Left renal pelvis (tissue), 4 donors: ENCODE measurements at regions not wholly inside any gene's neighbourhood (a gene's known extent, or its start where the extent isn't known, plus 50 kb on each side); places are given as distances from the start of the nearest gene placed in this dataset.
"Not testable (repeated sequence)": the region's sequence is repeated elsewhere in the genome, so short reads cannot be mapped to it uniquely, and the experiment has no call there.

Source experiments
- DNase-seq, 4 donors: peaks; one replicate each; pipeline ENCODE4 v3.0.0-alpha.2; 2013; ENCODE audit warnings: low read depth in 4 of 4, low spot score in 3 of 4

GRCh38 chr2:180614776-180615175 is 365.6 kb upstream of the UBE2E3 start:
- no peak for DNase-seq

GRCh38 chr2:180609626-180610340 is 370.6 kb upstream of the UBE2E3 start:
- DNase-seq = no peak

- no peak for DNase-seq
These were observed 372.8 kb upstream of the UBE2E3 start for GRCh38 chr2:180607514-180608049.

GRCh38 chr2:180604077-180604476 is 376.3 kb upstream of the UBE2E3 start:
- DNase-seq = no peak

GRCh38 chr2:180601016-180601415 is 379.4 kb upstream of the UBE2E3 start:
- DNase-seq = no peak

GRCh38 chr2:180599804-180600203 is 380.6 kb upstream of the UBE2E3 start:
- no peak for DNase-seq

GRCh38 chr2:180597179-180597578 is 383.2 kb upstream of the UBE2E3 start:
- no peak for DNase-seq

DNA sequence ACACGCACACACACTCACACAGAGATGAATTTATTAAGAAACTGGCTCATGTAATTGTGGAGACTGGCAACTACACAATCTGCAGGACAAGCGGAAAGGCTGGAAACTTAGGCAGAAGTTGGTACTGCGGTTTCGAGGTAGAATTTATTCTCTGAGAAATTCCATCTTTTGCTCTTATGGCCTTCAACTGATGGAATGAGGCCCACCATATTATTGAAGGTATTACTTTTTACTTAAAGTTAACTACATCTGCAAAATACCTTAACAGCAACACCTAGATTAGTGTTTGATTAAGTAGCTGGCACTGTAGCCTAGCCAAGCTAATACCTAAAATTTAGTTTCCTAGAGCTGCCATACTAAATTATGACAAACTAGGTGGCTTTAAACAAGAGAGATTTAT is 384.0 kb upstream of the UBE2E3 start:
- DNase-seq = no peak

- no peak for DNase-seq
These were observed 388.5 kb upstream of the UBE2E3 start for GRCh38 chr2:180591947-180592346.

- not testable (repeated sequence) for DNase-seq
These were observed 389.2 kb upstream of the UBE2E3 start for GRCh38 chr2:180591093-180591781.

DNA sequence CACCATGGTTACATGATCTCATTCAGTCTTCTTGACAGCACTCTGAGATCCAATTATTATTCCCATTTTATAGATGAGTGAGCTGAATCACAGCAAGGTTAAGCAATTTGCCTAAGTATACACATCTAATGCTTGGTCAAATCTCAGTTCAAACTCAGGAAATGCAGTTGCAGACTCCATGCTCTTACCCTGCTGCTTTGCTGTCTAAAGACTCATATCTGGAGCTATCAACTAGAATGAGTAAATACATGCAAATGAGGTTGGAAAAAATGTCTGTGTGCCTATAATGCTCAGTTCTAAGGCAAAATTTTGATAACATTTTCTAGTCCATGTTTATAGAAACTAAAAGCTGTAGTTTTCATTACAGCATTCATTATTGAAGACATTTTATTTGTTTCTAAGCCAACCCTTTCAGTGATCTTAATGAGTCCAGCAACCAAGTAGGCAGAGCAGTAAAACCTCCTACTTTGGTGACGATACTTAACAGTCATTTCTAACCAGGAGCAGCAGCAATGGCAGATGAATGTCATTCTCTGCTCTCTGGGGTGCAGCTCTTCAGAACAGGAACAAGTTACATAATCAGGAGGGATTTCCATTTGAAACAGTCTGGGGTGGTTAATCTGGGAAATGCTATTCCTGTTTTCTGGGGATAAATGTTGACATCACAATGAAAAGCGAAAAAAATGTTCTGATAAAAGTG is 396.8 kb upstream of the UBE2E3 start:
- DNase-seq = no peak

GRCh38 chr2:180579388-180579787 is 401.0 kb upstream of the UBE2E3 start:
- no peak for DNase-seq

- DNase-seq = no peak
These were observed 402.0 kb upstream of the UBE2E3 start for GRCh38 chr2:180578441-180578840.

DNA sequence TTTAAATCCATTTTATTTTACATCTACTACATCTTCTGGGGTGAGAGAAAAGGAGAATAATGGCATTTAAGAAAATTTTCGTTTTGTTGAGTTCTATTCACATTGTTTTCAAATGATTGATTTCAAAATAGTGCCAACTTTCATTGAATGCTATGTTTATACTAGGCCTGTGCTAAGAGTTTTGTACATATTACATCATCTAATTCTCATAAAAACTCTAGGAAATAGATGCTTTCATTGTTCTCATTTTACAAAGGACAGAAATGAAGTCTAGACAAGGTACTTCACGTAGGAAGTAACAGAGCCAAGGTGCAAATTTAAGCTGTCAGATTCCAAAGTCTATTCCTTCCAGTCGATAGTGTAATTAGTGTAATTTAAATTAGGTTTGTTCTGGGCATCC is 402.8 kb upstream of the UBE2E3 start:
- no peak for DNase-seq

- no peak for DNase-seq
These were observed 406.5 kb upstream of the UBE2E3 start for GRCh38 chr2:180573951-180574350.

DNA sequence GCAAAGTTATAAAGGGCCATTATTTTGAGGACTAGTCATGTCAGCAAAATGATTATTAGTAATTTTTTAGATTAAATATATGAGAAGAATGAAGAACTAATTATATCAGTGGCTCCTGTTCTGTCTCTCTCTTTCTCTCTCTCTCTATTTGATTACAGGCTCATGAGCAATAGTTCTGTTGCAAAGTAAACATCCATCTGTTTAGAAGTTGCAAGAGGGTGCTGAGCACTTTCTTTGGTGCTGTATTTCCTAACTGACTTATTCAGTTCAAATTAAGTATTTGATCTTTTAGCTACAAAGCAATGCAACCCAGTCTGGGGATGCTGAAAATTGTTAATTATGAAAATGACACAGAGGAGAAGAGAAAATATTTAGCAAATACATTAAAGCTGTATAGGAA is 408.1 kb upstream of the UBE2E3 start:
- DNase-seq = no peak

- no peak for DNase-seq
These were observed 408.8 kb upstream of the UBE2E3 start for GRCh38 chr2:180571559-180571958.

GRCh38 chr2:180570864-180571263 is 409.5 kb upstream of the UBE2E3 start:
- DNase-seq = no peak

DNA sequence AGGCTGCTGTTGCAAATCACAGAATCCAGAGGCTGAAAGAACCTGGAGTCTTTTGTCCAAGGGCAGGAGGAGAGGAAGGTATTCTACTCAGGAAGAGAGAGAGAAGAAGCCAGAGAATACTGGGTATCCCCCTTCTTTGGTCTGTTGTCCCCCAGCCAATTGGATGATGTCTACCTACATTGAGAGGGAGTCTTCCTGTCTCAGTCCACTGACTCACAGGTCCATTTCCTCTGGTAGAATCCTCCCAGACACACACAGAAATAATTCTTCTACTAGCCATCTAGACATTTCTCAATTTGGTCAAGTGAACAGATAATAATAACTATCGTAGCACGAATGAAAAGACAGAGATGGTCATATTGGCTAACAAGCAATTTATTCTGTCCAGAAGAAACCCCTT is 416.4 kb upstream of the UBE2E3 start:
- no peak for DNase-seq

- DNase-seq = no peak
These were observed 418.0 kb upstream of the UBE2E3 start for GRCh38 chr2:180562378-180562777.

GRCh38 chr2:180559771-180560170 is 420.6 kb upstream of the UBE2E3 start:
- DNase-seq = no peak

GRCh38 chr2:180559038-180559437 is 421.4 kb upstream of the UBE2E3 start:
- DNase-seq = no peak
